GM23338 (cell line): ENCODE measurements at regions not wholly inside any gene's neighbourhood (a gene's known extent, or its start where the extent isn't known, plus 50 kb on each side); places are given as distances from the start of the nearest gene placed in this dataset.

ENCODE experiments used
- ATAC-seq: fragments of 200-7000 bp; cut with Tn5 transposase; 3 replicates; pipeline ENCODE4 v1.9.1; 2020
- DNase-seq: peaks from one replicate; pipeline ENCODE4 v3.0.0-alpha.2; 2015; ENCODE audit warnings: low spot score
- H2AFZ ChIP-seq: fragments of 200-600 bp; sonication (generic); 2 replicates; pipeline ENCODE4 v1.8.0; 2016; ENCODE audit warnings: antibody characterized with exemption, mild to moderate bottlenecking, moderate library complexity
- H3F3A ChIP-seq: fragments of 200-600 bp; sonication (generic); replicated peaks from 2 replicates; pipeline ENCODE4 v1.8.0; 2017; ENCODE audit warnings: antibody characterized with exemption, mixed run types, low read depth
- H3K27ac ChIP-seq: fragments of 200-600 bp; sonication (generic); 2 replicates; pipeline ENCODE4 v1.6.1; 2016; ENCODE audit warnings: low read depth
- H3K27me3 ChIP-seq: fragments of 200-600 bp; sonication (generic); 2 replicates; pipeline ENCODE4 v1.8.0; 2016; ENCODE audit warnings: mild to moderate bottlenecking, mixed run types, moderate library complexity; ENCODE audit not compliant: insufficient read depth
- H3K36me3 ChIP-seq: fragments of 200-600 bp; sonication (generic); 2 replicates; pipeline ENCODE4 v1.8.0; 2016; ENCODE audit warnings: mild to moderate bottlenecking; ENCODE audit not compliant: insufficient read depth
- H3K4me1 ChIP-seq: fragments of 200-600 bp; sonication (generic); 2 replicates; pipeline ENCODE4 v1.8.0; 2016; ENCODE audit warnings: mild to moderate bottlenecking, moderate library complexity; ENCODE audit not compliant: insufficient read depth
- H3K4me2 ChIP-seq: fragments of 200-600 bp; sonication (generic); 2 replicates; pipeline ENCODE4 v1.7.1; 2017; ENCODE audit warnings: mixed run types
- H3K4me3 ChIP-seq: fragments of 200-600 bp; sonication (generic); 2 replicates; pipeline ENCODE4 v1.6.1; 2016; ENCODE audit warnings: mixed run types
- H3K79me2 ChIP-seq: fragments of 200-600 bp; sonication (generic); replicated peaks from 2 replicates; pipeline ENCODE4 v1.8.0; 2017; ENCODE audit warnings: mild to moderate bottlenecking; ENCODE audit not compliant: insufficient read depth
- H3K9me2 ChIP-seq: fragments of 200-600 bp; sonication (generic); 2 replicates; pipeline ENCODE4 v1.8.0; 2017; ENCODE audit not compliant: insufficient read depth
- H4K20me1 ChIP-seq: fragments of 200-600 bp; sonication (generic); replicated peaks from 2 replicates; pipeline ENCODE4 v1.8.0; 2017; ENCODE audit warnings: mild to moderate bottlenecking; ENCODE audit not compliant: insufficient read depth
- H3K27ac Mint-ChIP-seq: 2 replicates; pipeline ENCODE4 v1.8.0; 2020; ENCODE audit warnings: inconsistent platforms, mild to moderate bottlenecking, moderate library complexity, mixed read lengths
- H3K27me3 Mint-ChIP-seq: 3 replicates; pipeline ENCODE4 v1.8.0; 2022; ENCODE audit warnings: low read depth, mild to moderate bottlenecking, moderate library complexity, mixed read lengths, inconsistent platforms; ENCODE audit not compliant: insufficient read depth, poor library complexity
- H3K36me3 Mint-ChIP-seq: 3 replicates; pipeline ENCODE4 v1.8.0; 2021; ENCODE audit warnings: low read depth, mild to moderate bottlenecking, inconsistent platforms, moderate library complexity, mixed read lengths
- H3K4me1 Mint-ChIP-seq: 3 replicates; pipeline ENCODE4 v1.8.0; 2020; ENCODE audit warnings: mild to moderate bottlenecking, inconsistent platforms, mixed read lengths
- H3K4me3 Mint-ChIP-seq: 3 replicates; pipeline ENCODE4 v1.8.0; 2021; ENCODE audit warnings: moderate library complexity, mild to moderate bottlenecking, inconsistent platforms, mixed read lengths
- H3K9me3 Mint-ChIP-seq: 3 replicates; pipeline ENCODE4 v1.8.0; 2020; ENCODE audit warnings: moderate library complexity, mild to moderate bottlenecking, inconsistent platforms, mixed read lengths
- CREB1 ChIP-seq: fragments of 250-450 bp; sonication (Bioruptor Pico); IDR thresholded peaks from 2 replicates; pipeline ENCODE4 v1.5.0; 2020; ENCODE audit warnings: low read depth, mild to moderate bottlenecking, moderate library complexity
- EZH2 ChIP-seq: fragments of 200-600 bp; sonication (generic); IDR thresholded peaks from one replicate; pipeline ENCODE4 v1.8.0; 2017; ENCODE audit warnings: antibody characterized with exemption, mild to moderate bottlenecking, low read depth; ENCODE audit not compliant: unreplicated experiment
- EZH2phosphoT487 ChIP-seq: fragments of 200-600 bp; sonication (generic); IDR thresholded peaks from one replicate; pipeline ENCODE4 v1.8.1; 2018; ENCODE audit warnings: antibody characterized with exemption; ENCODE audit not compliant: unreplicated experiment
- JUNB ChIP-seq: IDR thresholded peaks from one replicate; pipeline ENCODE4 v1.6.1; 2016; ENCODE audit warnings: antibody characterized with exemption; ENCODE audit not compliant: unreplicated experiment
- NANOG ChIP-seq: IDR thresholded peaks from 2 replicates; pipeline ENCODE4 v1.6.1; 2016; ENCODE audit warnings: antibody characterized with exemption, borderline replicate concordance
- POLR2AphosphoS5 ChIP-seq: IDR thresholded peaks from 2 replicates; pipeline ENCODE4 v1.6.1; 2016; ENCODE audit warnings: antibody characterized with exemption, low read depth
- STAT1 ChIP-seq: IDR thresholded peaks from one replicate; pipeline ENCODE4 v1.6.1; 2016; ENCODE audit warnings: antibody characterized with exemption; ENCODE audit not compliant: unreplicated experiment
- ZNF114 ChIP-seq: fragments of 250-450 bp; sonication (Bioruptor Pico); IDR thresholded peaks from 2 replicates; pipeline ENCODE4 v1.5.0; 2020; ENCODE audit warnings: mild to moderate bottlenecking, moderate library complexity
- ZNF331 ChIP-seq: fragments of 250-450 bp; sonication (Bioruptor Pico); IDR thresholded peaks from 2 replicates; pipeline ENCODE4 v1.5.0; 2020; ENCODE audit warnings: low read depth, mild to moderate bottlenecking, moderate library complexity
- TF ChIP-seq, protein P1 (sequence below), 2 experiments: fragments of 200-600 bp in 1 of 2; sonication (generic) in 1 of 2; conservative IDR thresholded peaks; 2 replicates each; pipeline versions ENCODE4 v1.5.1 to v1.6.1; 2016 to 2017; ENCODE audit warnings: antibody characterized with exemption in 2 of 2, low read depth in 2 of 2, mild to moderate bottlenecking in 2 of 2, moderate library complexity in 1 of 2
- TF ChIP-seq, protein P2 (sequence below): fragments of 250-450 bp; sonication (Bioruptor Pico); IDR thresholded peaks from 2 replicates; pipeline ENCODE4 v1.5.0; 2020; ENCODE audit warnings: mild to moderate bottlenecking, moderate library complexity
- TF ChIP-seq, protein P3 (sequence below): IDR thresholded peaks from one replicate; pipeline ENCODE4 v1.6.1; 2018; ENCODE audit warnings: antibody characterized with exemption; ENCODE audit not compliant: unreplicated experiment
- TF ChIP-seq, protein P4 (sequence below): IDR thresholded peaks from 2 replicates; pipeline ENCODE4 v1.6.1; 2016; ENCODE audit warnings: antibody characterized with exemption

DNA sequence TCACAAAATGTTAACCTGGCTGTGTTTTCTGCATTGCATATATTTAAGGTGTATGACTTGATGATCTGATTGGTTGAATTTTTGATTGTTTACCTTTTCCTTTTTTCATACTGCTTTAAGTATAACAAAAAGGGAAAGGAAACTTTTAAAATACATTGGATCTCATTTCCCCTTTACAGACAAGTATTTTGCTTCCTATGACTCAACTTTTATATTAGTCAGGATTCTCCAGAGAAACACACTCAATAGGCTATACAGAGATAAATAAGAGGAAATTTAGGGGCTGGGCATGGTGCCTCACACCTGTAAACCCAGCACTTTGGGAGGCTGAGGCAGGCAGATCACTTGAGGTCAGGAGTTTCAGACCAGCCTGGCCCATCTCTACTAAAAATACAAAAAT lies 205.8 kb downstream of the TJP1 start:
- H4K20me1 ChIP-seq, result no peaks in the 10 kb centered on the region
- H2AFZ ChIP-seq, result no peak overlapping the region
- peaks cover 13% of the 10 kb centered on the region for H3K4me1 ChIP-seq
- DNase-seq (no peak), ATAC-seq (no peak)
- no peaks in the 10 kb centered on the region for H3K36me3 ChIP-seq
- TF ChIP-seq POLR2AphosphoS5 (no peak), ZNF114 (no peak), EZH2phosphoT487 (no peak), EZH2 (no peak), ZNF331 (no peak), CREB1 (CRISPR knock-in tag) (no peak), STAT1 (no peak), NANOG (no peak), JUNB (no peak)
- TF ChIP-seq, protein P1, sequence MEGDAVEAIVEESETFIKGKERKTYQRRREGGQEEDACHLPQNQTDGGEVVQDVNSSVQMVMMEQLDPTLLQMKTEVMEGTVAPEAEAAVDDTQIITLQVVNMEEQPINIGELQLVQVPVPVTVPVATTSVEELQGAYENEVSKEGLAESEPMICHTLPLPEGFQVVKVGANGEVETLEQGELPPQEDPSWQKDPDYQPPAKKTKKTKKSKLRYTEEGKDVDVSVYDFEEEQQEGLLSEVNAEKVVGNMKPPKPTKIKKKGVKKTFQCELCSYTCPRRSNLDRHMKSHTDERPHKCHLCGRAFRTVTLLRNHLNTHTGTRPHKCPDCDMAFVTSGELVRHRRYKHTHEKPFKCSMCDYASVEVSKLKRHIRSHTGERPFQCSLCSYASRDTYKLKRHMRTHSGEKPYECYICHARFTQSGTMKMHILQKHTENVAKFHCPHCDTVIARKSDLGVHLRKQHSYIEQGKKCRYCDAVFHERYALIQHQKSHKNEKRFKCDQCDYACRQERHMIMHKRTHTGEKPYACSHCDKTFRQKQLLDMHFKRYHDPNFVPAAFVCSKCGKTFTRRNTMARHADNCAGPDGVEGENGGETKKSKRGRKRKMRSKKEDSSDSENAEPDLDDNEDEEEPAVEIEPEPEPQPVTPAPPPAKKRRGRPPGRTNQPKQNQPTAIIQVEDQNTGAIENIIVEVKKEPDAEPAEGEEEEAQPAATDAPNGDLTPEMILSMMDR (conservative IDR thresholded peaks at IDR 0.05; ENCODE audit: low read depth in 2 of 2), result no peak
- TF ChIP-seq, protein P2, sequence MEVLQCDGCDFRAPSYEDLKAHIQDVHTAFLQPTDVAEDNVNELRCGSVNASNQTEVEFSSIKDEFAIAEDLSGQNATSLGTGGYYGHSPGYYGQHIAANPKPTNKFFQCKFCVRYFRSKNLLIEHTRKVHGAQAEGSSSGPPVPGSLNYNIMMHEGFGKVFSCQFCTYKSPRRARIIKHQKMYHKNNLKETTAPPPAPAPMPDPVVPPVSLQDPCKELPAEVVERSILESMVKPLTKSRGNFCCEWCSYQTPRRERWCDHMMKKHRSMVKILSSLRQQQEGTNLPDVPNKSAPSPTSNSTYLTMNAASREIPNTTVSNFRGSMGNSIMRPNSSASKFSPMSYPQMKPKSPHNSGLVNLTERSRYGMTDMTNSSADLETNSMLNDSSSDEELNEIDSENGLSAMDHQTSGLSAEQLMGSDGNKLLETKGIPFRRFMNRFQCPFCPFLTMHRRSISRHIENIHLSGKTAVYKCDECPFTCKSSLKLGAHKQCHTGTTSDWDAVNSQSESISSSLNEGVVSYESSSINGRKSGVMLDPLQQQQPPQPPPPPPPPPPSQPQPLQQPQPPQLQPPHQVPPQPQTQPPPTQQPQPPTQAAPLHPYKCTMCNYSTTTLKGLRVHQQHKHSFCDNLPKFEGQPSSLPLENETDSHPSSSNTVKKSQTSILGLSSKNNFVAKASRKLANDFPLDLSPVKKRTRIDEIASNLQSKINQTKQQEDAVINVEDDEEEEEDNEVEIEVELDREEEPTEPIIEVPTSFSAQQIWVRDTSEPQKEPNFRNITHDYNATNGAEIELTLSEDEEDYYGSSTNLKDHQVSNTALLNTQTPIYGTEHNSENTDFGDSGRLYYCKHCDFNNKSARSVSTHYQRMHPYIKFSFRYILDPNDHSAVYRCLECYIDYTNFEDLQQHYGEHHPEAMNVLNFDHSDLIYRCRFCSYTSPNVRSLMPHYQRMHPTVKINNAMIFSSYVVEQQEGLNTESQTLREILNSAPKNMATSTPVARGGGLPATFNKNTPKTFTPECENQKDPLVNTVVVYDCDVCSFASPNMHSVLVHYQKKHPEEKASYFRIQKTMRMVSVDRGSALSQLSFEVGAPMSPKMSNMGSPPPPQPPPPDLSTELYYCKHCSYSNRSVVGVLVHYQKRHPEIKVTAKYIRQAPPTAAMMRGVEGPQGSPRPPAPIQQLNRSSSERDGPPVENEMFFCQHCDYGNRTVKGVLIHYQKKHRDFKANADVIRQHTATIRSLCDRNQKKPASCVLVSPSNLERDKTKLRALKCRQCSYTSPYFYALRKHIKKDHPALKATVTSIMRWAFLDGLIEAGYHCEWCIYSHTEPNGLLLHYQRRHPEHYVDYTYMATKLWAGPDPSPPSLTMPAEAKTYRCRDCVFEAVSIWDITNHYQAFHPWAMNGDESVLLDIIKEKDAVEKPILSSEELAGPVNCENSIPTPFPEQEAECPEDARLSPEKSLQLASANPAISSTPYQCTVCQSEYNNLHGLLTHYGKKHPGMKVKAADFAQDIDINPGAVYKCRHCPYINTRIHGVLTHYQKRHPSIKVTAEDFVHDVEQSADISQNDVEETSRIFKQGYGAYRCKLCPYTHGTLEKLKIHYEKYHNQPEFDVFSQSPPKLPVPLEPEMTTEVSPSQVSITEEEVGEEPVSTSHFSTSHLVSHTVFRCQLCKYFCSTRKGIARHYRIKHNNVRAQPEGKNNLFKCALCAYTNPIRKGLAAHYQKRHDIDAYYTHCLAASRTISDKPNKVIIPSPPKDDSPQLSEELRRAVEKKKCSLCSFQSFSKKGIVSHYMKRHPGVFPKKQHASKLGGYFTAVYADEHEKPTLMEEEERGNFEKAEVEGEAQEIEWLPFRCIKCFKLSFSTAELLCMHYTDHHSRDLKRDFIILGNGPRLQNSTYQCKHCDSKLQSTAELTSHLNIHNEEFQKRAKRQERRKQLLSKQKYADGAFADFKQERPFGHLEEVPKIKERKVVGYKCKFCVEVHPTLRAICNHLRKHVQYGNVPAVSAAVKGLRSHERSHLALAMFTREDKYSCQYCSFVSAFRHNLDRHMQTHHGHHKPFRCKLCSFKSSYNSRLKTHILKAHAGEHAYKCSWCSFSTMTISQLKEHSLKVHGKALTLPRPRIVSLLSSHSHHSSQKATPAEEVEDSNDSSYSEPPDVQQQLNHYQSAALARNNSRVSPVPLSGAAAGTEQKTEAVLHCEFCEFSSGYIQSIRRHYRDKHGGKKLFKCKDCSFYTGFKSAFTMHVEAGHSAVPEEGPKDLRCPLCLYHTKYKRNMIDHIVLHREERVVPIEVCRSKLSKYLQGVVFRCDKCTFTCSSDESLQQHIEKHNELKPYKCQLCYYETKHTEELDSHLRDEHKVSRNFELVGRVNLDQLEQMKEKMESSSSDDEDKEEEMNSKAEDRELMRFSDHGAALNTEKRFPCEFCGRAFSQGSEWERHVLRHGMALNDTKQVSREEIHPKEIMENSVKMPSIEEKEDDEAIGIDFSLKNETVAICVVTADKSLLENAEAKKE, result no peak
- TF ChIP-seq, protein P3, sequence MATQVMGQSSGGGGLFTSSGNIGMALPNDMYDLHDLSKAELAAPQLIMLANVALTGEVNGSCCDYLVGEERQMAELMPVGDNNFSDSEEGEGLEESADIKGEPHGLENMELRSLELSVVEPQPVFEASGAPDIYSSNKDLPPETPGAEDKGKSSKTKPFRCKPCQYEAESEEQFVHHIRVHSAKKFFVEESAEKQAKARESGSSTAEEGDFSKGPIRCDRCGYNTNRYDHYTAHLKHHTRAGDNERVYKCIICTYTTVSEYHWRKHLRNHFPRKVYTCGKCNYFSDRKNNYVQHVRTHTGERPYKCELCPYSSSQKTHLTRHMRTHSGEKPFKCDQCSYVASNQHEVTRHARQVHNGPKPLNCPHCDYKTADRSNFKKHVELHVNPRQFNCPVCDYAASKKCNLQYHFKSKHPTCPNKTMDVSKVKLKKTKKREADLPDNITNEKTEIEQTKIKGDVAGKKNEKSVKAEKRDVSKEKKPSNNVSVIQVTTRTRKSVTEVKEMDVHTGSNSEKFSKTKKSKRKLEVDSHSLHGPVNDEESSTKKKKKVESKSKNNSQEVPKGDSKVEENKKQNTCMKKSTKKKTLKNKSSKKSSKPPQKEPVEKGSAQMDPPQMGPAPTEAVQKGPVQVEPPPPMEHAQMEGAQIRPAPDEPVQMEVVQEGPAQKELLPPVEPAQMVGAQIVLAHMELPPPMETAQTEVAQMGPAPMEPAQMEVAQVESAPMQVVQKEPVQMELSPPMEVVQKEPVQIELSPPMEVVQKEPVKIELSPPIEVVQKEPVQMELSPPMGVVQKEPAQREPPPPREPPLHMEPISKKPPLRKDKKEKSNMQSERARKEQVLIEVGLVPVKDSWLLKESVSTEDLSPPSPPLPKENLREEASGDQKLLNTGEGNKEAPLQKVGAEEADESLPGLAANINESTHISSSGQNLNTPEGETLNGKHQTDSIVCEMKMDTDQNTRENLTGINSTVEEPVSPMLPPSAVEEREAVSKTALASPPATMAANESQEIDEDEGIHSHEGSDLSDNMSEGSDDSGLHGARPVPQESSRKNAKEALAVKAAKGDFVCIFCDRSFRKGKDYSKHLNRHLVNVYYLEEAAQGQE, result no peak
- TF ChIP-seq, protein P4, sequence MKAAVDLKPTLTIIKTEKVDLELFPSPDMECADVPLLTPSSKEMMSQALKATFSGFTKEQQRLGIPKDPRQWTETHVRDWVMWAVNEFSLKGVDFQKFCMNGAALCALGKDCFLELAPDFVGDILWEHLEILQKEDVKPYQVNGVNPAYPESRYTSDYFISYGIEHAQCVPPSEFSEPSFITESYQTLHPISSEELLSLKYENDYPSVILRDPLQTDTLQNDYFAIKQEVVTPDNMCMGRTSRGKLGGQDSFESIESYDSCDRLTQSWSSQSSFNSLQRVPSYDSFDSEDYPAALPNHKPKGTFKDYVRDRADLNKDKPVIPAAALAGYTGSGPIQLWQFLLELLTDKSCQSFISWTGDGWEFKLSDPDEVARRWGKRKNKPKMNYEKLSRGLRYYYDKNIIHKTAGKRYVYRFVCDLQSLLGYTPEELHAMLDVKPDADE, result no peak
- peaks cover 17% of the 10 kb centered on the region for H3K4me1 Mint-ChIP-seq
- no peak overlapping the region for H3K4me3 Mint-ChIP-seq
- no peaks in the 10 kb centered on the region for H3F3A ChIP-seq
- no peak overlapping the region for H3K4me2 ChIP-seq
- no peaks in the 10 kb centered on the region for H3K27me3 ChIP-seq
- no peak overlapping the region for H3K4me3 ChIP-seq
- peaks cover 2% of the 10 kb centered on the region for H3K27me3 Mint-ChIP-seq
- H3K9me2 ChIP-seq, result peaks cover 21% of the 10 kb centered on the region
- H3K27ac Mint-ChIP-seq, result no peak overlapping the region
- peaks cover 5% of the 10 kb centered on the region; the same call in 2 of the 3 replicates for H3K9me3 Mint-ChIP-seq
- H3K79me2 ChIP-seq, result no peaks in the 10 kb centered on the region
- no peak overlapping the region for H3K27ac ChIP-seq
- peaks cover 3% of the 10 kb centered on the region; the same call in 1 of the 3 replicates for H3K36me3 Mint-ChIP-seq
